NCI-H1436 treated with DMSO at 0.1 percent for 48 hours (cell line): ENCODE measurements at regions not wholly inside any gene's neighbourhood (a gene's known extent, or its start where the extent isn't known, plus 50 kb on each side); places are given as distances from the start of the nearest gene placed in this dataset.
"Not testable (repeated sequence)": the region's sequence is repeated elsewhere in the genome, so short reads cannot be mapped to it uniquely, and the experiment has no call there.

Experiments
- DNase-seq: peaks from one replicate; lab custom pipeline; 2025; lab: John Stamatoyannopoulos, UW

DNA sequence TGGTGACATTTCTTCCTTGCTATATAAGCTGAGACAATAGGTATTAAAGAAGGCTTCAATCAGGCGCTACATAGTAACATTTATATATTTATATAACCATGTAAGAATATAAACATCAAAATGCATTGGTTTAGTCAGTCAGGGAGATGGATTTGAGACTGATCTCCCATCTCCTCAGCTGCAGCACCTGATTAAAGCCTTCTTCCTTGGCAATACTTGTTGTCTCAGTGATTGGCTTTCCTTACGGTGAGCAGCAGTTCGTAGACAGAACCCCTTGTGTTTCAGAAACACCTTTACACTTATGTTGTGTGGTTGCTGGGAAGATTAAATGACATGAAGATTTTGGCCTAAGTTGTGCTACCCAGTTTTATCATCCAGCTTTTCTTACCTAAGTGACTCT, 323.3 kb upstream of the DUSP10 start:
- no peak for DNase-seq

DNA sequence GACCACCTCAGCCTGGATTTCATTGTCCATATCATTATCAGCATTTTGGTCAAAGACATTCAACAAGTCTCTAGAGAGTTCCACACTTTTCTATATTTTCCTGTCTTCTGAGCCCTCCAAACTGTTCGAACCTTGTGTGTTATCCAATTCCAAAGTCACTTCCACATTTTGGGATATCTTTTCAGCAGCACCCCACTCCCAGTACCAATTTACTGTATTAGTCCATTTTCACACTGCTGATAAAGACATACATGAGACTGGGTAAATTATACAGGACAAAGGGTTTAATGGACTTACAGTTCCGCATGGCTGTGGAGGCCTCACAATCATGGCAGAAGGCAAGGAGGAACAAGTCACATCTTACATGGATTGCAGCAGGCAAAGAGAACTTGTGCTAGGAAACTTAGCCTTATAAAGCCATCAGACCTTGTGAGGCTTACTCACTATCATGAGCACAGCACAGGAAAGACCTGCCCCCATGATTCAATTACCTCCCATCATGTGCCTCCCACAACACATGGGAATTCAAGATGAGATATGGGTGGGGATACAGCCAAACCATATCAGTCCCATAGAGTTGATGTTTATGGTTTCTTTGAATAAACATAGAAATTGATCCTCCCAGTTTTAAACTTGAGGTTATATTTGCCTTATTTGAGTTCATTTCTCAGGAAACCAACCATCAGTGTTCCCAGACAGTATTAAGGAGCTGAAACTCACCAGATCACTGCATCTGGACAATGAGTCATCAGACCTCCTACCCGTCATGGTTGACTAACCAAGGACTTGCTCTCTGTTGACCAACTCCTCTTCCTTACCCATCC, 322.7 kb upstream of the DUSP10 start:
- no peak for DNase-seq

DNA sequence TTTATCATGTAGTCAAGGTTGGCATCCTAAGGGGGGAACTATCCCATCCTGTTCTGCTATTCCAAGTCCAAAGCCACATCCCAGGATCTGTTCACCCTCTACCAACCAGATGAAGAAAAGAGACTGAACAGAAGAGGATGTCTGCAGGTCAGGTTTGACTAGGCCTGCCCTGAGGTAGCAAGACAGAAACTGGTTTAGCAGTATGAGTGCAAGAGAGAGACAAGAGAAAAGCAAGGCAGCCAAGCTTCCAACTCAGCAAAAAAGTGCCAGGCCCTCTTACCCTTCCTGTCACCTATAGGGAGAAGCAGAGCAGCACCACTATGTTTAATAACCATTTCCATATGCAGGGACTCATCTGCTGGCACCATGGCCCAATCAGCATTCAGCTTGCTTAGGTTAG, 320.8 kb upstream of the DUSP10 start:
- DNase-seq: no peak

DNA sequence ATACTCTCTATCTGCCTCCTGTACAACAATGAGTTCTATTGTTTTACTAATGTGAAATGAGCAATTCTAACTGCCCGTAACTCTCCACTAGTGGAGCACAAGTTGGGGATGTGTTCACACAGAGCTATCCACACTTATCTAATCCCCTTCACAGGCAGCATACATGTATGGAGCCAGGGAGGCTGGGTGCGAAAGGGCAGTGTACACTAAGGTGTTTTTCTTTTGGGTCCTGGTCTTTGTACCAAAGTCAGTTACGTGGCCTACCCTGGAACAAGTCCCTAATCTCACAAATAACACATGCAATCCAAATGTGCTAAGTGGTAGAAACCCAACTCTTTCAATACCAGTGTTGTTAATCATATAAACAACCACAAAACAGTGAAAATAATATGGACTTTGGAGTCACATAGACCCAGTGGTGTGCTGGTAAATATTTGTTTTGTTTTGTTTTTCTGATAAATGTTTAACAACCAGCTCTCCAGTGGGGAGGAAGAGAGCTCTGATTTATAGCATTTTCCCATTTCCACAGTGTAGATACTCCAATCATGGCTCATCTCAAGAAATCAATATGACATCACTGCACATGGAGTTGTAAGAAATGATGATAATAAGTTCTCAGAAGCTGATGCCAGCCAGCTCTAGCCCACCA, 319.9 kb upstream of the DUSP10 start:
- no peak for DNase-seq

DNA sequence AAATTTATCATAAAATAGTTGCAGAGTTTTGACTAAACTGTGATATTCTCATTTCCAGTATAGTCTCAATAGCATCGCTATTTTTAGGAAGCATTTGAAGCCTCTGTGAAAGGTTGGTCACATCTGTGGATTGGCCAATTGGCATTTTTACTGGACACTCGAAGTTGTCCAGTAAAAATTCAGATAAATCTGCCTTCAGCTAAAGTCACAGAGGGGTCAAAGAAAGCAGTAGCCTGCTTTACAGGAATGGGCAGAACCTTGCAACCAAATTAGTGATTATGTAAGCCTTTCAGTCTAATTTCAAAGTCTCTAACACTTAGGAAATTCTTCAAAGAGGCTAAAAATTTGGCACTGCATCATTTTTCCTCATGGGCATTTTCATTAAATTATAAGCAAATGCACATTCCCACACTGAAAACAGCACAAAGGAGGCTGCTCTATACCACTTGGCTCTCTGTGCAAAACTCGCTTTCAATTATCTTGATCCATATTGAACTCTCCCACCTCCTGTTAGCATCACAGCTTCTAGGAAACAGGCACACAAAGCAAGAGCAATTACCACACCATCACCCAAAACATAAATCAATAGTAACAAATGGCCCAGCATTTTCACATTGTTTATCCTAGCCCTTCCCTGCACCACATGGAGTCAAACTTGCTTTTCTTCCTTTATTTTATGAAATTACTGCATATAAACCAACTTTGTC, 318.5 kb upstream of the DUSP10 start:
- no peak for DNase-seq

DNA sequence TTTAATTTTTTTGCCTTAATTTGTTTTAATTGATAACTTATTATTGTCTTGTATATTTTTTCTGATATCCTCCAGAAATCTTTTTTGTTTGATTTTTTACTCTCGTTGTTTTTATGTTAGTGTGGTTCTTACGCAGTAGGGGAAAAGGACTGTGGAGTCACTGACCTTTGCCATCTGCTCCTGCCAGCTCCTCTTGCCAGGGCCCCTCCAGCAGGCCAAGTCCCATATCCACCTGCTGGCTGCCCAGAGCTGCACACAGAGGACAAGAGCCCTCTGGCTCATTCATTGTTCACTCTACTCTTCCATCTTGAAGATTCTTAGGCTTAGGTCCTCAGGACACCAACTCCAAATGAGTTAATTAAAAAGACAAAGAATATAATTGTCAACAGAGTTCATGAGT, 316.4 kb upstream of the DUSP10 start:
- DNase-seq: no peak

DNA sequence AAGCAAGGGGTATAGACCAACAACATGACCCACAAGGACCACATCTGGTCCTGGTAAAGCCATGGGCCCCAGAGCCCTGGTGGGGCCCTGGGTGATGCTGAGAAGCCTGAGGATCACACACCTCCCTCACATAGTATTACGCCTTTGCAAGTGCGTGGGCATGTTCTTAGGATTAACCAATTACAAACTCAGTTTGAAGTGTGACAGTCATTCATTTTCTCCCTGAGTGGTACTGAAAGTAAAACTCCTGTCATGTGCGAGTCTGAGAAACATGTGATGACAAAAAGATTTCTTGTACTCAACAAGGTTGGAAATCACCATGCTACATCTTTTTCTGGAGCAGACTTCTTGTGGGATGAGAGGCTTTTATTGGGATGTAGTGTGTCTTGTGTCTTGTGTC, 315.3 kb upstream of the DUSP10 start:
- DNase-seq: no peak

DNA sequence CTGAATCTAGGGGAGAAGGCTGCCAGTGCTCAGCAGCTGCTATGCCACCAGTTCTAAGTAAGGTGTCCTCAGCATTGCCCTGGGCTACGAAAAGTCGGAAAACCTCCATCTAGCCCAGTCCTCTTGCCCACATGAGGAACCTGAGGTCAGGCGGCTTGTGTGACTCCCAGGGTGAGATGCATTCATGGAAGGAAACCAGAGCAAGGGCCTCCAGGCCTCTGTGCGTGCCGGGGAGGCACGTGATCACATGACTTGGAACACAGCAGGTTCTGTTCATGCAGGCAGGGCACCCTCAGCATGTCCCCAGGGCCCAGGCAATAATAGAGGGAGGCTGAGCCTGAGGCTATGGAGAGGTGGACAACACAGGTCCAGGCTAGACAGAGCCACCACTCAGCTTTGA, 312.5 kb upstream of the DUSP10 start:
- no peak for DNase-seq

DNA sequence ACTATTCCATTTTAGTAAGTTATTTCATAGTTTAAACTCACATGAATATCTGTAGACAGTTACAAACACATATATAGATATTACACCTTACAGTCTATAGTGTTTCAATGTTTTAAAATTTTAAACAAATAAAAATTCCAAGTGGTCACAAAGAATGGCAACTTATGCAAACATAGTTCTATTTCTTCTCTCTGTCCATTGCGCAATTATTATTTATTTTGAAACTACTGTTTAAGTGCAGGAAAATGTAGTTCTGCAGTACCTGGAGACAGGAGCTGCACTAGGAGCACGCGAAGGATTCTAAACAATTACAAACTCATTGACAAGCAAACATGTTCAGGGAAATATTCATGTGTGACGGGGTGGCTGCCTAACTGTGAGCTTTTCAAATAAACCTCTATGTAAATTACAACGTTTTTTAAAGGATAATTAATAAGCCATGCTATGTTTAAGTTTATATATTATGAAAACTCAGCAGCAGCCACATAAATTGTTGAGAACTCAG, 312.0 kb upstream of the DUSP10 start:
- DNase-seq: no peak

DNA sequence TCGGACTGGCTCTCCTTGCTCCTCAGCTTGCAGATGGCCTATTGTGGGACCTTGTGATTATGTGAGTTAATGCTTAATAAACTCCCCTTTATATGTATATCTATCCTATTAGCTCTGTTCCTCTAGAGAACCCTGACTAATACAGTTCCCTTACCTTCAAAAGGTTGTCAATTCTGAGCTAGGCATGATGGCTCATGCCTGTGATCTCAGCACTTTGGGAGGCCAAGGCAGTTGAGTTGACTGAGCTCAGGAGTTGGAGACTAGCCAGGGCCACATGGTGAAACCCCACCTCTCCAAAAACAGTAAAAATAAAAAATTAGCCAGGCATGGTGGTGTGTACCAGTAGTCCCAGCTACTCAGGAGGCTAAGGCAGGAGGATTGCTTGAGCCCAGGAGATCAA, 309.4 kb upstream of the DUSP10 start:
- not testable (repeated sequence) for DNase-seq

DNA sequence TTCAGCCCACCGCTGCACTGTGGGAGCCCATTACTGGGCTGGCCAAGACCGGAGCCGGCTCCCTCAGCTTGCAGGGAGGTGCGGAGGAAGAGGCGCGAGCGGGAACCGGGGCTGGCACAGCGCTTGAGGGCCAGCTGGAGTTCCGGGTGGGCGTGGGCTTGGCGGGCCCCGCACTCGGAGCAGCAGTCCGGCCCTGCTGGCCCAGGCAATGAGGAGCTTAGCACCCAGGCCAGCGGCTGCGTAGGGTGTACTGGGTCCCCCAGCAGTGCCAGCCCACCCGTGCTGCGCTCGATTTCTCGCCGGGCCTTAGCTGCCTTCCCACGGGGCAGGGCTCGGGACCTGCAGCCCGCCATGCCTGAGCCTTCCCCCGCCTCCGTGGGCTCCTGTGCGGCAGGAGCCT, 307.8 kb upstream of the DUSP10 start:
- DNase-seq: not testable (repeated sequence)

DNA sequence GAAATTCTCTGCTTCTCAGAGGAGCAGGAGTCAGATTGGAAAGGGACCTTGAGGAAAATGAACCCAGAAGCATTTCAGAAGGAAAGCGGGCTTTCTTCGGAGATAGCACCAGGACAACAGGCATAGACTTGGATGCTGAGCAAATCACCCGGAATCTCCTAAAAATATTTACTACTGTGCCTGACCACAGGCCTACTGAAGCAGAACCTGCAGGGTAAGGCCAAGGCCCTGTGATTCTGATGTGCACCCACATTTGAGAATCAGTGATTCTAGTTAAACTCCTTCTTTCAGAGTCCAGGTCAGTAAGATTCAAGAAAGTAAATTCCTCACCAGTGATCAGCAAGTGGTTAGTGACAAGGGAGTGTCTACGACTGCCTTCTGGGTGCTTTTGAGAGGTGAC, 307.3 kb upstream of the DUSP10 start:
- no peak for DNase-seq

DNA sequence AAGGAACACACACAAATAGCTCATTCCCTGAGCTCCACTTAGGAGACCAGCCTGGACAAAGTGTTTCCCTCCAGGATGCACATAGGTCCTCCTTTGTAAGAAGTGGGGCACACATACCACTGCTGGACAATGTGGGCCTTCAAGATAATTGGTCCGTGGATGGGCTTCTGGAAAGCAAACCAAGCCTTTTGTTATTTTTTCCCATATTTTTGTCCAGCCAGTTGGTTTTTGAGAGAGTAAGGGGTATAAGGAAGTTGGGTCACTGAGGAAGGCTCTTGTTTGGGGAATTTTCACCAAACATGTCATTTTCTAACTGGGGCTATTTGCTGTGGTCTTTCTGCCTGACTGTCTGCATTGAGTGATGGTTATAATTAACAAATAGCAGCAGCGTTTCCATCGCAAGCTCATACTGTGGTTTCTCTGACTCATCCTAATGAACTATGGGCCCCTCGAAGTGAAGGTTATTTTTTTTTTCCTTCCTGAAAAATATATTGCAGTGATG, 306.3 kb upstream of the DUSP10 start:
- DNase-seq: no peak

DNA sequence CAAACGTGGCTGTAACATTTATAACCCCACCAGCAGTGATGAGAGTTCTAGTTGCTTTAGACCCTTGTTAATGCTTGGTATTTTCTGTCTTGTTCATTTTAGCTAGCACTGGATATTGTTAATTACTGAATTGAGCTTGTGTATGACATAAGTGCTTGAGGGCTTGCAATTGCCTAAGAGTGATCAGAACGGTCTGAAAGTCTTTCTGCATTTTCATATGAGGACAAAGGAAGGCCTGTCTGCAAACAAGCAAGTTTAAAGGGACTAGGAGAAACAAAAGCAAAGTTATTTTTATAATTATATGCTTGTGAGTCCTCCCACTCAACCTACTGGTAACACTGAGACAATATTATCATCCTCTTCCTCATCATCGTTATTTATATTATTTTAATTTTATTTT, 305.5 kb upstream of the DUSP10 start:
- DNase-seq: no peak

DNA sequence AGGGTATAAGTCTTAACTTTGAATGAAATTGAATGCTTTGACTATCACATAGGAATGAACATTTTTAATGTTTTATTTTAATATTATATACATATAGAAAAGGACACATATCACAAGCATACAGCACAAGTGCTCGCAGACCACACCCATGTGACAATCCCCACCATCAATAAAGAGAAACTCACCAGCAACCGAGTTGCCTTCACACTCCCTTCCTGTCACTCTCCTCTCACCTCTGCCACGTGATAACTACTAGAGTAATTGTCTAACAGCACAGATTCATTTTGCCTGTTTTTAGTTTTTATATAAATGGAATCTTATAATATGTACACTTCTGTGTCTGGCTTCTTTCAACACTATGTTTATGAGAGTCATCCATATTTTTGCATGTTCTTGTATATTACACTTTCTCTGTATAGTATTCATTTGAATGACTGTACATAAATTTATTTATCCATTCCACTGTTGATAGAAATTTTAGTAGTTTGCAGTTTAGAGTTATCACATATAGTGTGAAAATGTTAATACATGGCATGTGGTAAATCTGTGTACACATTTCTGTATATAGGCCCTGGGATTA, 304.9 kb upstream of the DUSP10 start:
- no peak for DNase-seq

DNA sequence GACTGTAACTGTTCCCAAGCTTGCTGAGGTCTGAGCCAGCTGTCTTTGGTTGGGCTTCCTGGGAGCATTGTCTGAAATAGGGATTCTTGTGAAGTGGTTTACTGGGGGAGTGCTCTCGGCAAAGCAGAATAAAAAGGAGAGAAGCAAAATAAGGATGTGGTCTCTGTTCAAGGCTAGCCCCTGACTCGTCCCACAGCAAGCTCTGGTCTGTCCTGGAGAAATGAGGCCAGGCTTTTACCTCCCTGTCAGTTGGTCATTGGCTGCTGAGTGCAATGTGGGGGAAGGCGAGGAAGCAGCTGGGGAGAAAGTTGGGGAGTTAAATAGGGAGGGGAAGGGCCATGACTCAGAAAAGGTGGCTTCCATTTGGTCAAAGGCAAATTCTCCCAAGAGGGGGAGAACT, 303.9 kb upstream of the DUSP10 start:
- no peak for DNase-seq

DNA sequence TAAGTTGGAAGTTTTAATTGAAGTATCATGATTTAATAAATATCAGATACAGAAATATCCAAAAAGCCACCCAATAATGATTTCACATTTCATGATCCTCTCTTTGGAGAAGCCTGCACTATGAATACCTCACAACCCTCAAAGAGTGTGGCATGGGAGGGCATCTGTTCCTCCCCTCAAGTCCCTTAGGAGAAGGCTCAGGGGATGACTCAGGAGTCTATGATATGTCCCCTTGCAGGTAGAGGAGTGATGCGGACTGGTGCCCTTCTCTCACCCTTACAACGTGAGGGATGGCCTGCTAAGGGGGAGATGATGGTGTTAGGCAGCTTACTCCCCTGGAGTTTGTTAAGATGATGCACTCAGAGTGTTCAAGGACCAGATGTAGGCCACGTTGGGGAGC, 303.3 kb upstream of the DUSP10 start:
- DNase-seq: no peak

DNA sequence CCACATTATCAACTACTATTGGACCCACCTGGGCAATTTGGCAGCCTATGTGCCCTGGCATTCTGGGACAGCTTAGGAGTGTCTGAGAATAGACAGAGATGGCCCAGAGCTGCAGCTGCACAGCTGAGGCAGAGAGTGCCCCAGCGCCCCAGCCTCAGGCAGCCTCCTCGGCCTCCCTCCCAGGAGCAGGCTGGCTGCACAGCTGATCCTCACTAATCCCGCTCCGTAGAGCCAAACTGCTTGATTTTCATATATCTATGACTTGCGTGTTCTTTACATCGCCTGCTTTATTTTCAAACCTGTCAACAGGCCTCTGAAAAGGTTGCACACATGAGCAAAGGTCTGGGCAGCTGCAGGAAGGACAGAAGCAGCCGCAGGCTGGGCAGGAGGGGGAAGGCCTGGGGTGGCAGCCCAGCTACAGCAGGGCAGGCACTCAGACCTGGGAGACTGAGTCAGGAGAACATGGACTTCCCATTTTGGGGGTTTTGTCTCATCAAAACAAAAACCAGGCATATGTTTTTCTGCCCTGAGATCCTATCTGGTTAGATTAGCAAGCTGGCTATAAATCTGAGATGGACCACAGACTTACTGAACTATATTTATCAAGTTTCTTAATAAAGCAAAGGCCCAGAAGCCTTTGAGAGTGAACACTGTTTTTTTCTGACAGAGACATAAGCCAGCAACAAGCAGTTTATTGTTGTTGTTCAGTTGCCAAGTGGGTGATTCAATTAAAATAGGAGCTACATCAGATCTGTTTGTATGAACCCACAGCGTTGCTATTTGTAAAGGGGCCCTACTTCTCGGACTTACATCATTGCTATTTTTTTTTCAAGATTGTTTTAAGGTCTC, 301.8 kb upstream of the DUSP10 start:
- no peak for DNase-seq

DNA sequence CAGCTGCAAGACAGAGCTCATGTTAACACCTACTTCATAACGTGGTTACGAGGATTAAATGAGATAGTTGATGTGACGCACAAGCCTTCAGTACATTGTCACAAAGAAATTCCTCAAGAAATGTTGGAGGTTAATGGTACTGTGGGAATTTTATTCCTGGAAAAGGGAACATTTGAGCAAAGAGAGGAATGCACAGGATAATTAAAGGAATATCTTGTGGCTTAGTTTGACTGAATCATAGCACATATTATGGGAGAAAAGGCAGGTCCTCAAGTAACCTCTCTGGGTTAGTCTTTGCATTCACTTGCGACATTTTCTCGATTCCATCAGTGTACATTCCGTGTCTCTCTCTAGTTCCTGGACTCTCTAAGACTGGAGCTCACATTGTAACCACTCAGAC, 300.2 kb upstream of the DUSP10 start:
- DNase-seq: no peak

DNA sequence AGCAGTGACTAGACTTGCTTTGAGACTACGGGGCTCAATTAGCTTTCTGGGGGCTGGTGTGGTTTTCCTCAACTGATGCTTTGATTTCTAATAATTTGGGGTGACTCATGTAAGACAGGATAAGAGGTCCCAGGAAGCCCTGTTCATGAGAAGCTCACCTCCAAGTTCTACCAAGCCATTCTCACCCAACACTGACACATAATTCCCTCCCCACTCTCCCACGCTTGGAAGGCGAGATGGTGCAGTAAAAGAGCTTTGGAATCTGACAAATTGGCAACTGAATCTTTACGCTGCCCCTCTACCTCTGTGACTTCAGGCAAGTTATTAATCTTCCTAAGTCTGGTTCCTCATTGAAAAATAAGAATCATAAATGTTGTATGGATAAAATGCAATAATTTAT, 299.1 kb upstream of the DUSP10 start:
- no peak for DNase-seq

DNA sequence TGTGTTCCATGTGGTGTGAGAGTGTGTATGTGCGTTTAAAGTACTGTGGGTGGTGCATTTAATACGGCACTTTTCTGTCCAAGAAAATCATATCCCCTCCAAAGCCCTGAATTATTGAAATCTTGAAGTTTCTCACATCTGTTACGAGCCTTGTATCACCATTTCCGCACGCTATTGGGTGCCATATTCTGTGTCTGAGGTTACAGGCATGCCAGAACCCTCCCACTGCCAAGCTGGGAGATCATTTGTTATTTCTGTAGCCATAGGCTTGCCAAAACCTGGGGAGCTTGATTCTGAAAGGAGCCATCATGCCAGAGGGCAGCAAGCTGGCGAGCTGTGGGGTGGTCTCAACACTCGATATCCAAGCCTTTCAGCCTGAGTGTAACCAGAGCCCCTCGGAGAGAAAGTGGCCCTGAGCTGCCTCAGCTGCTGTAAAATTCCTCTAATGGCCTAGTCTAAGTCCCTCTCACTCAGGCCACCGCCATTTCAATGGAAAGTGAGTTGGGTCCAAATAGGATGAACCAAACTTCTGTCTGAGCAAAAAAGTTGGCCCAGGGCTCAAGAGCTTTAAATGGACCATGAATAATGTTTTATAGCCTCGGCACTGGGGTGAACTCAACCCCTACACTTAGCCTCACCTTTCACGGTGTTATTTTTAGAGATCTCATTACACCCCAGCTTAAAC, 298.4 kb upstream of the DUSP10 start:
- no peak for DNase-seq
